Ureter (tissue), 1 donor: ENCODE measurements at regions not wholly inside any gene's neighbourhood (a gene's known extent, or its start where the extent isn't known, plus 50 kb on each side); places are given as distances from the start of the nearest gene placed in this dataset.

Source experiments
- DNase-seq: peaks from one replicate; pipeline ENCODE4 v3.0.0-alpha.2; 2020; ENCODE audit warnings: low spot score
- donor health status: DM: yes; HTN: yes; CAD: no.

- no peak for DNase-seq
Observed at GRCh38 chr10:92790440-92790839, 57.9 kb upstream of the EXOC6 start.

GRCh38 chr10:92792661-92793060, 55.7 kb upstream of the EXOC6 start:
- no peak for DNase-seq
